SK-N-SH treated with all-trans-retinoic acid at 6 μM for 48 hours (cell line): ENCODE measurements at regions not wholly inside any gene's neighbourhood (a gene's known extent, or its start where the extent isn't known, plus 50 kb on each side); places are given as distances from the start of the nearest gene placed in this dataset.
"Not testable (repeated sequence)": the region's sequence is repeated elsewhere in the genome, so short reads cannot be mapped to it uniquely, and the experiment has no call there.

Experiments
- ARNTL ChIP-seq: fragments of 450-650 bp; formaldehyde crosslinking; IDR thresholded peaks from 2 replicates; pipeline ENCODE4 v1.5.0; 2020; ENCODE audit warnings: low read depth, mild to moderate bottlenecking, moderate library complexity, borderline replicate concordance
- BACH2 ChIP-seq: fragments of 250-450 bp; sonication (Bioruptor Pico); IDR thresholded peaks from 2 replicates; pipeline ENCODE4 v1.9.0; 2021; ENCODE audit warnings: mild to moderate bottlenecking, borderline replicate concordance
- OSR1 ChIP-seq: fragments of 250-450 bp; sonication (Bioruptor Pico); IDR thresholded peaks from 2 replicates; pipeline ENCODE4 v1.8.0; 2022; ENCODE audit warnings: moderate library complexity, mild to moderate bottlenecking, inconsistent platforms
- PATZ1 ChIP-seq: fragments of 250-450 bp; sonication (Bioruptor Pico); IDR thresholded peaks from 2 replicates; pipeline ENCODE4 v1.8.0; 2020; ENCODE audit warnings: mild to moderate bottlenecking, moderate library complexity, borderline replicate concordance
- PPARA ChIP-seq: fragments of 250-450 bp; sonication (Bioruptor Pico); IDR thresholded peaks from 2 replicates; pipeline ENCODE4 v1.5.0; 2020; ENCODE audit warnings: mild to moderate bottlenecking, borderline replicate concordance
- RARB ChIP-seq: fragments of 250-450 bp; sonication (Bioruptor Pico); IDR thresholded peaks from 2 replicates; pipeline ENCODE4 v1.8.0; 2021; ENCODE audit warnings: mild to moderate bottlenecking, moderate library complexity
- TCF4 ChIP-seq: fragments of 250-450 bp; sonication (Bioruptor Pico); IDR thresholded peaks from 2 replicates; pipeline ENCODE4 v1.8.0; 2021; ENCODE audit warnings: mild to moderate bottlenecking, moderate library complexity, borderline replicate concordance
- TOX ChIP-seq: fragments of 250-450 bp; sonication (Bioruptor Pico); IDR thresholded peaks from 2 replicates; pipeline ENCODE4 v1.8.0; 2021; ENCODE audit warnings: mild to moderate bottlenecking, moderate library complexity, borderline replicate concordance
- ZC3H10 ChIP-seq: fragments of 250-450 bp; sonication (Bioruptor Pico); IDR thresholded peaks from 2 replicates; pipeline ENCODE4 v1.5.1; 2021; ENCODE audit warnings: mild to moderate bottlenecking, moderate library complexity
- ZFP3 ChIP-seq: fragments of 250-450 bp; sonication (Bioruptor Pico); IDR thresholded peaks from 2 replicates; pipeline ENCODE4 v1.5.0; 2020; ENCODE audit warnings: mild to moderate bottlenecking, moderate library complexity
- ZFP30 ChIP-seq: fragments of 450-650 bp; formaldehyde crosslinking; IDR thresholded peaks from 2 replicates; pipeline ENCODE4 v1.5.0; 2022; ENCODE audit warnings: mild to moderate bottlenecking, moderate library complexity
- TF ChIP-seq, protein P1 (sequence below): fragments of 250-450 bp; sonication (Bioruptor Pico); IDR thresholded peaks from 2 replicates; pipeline ENCODE4 v1.8.0; 2021; ENCODE audit warnings: low read depth, mild to moderate bottlenecking, moderate library complexity, borderline replicate concordance
- TF ChIP-seq, protein P2 (sequence below): fragments of 250-450 bp; sonication (Bioruptor Pico); IDR thresholded peaks from 2 replicates; pipeline ENCODE4 v1.5.0; 2020; ENCODE audit warnings: mild to moderate bottlenecking, moderate library complexity

DNA sequence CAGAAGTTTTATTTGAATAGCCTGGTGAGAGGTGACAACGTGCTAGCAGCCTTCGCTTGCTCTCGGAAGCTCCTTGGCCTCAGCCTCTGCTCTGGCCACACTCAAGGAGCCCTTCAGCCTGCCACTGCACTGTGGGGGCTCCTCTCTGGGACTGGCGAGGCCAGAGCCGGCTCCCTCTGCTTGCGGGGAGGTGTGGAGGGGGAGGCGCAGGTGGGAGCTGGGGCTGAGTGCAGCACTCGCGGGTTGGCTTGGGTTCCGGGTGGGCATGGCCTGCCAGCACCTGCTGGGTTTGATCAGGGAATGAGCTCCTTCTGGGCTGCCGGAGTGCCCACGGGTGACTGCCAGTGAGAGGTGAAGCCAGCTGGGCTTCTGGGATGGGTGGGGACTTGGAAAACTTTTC is 504.8 kb upstream of the TGIF2LX start:
- not testable (repeated sequence) for TF ChIP-seq ARNTL (CRISPR knock-in tag); RARB (CRISPR knock-in tag); ZFP30 (CRISPR knock-in tag); PATZ1; TCF4 (CRISPR knock-in tag); TOX (CRISPR knock-in tag); PPARA (CRISPR knock-in tag); OSR1; ZFP3 (CRISPR knock-in tag); ZC3H10 (CRISPR knock-in tag); BACH2 (CRISPR knock-in tag)
- TF ChIP-seq, protein P1, sequence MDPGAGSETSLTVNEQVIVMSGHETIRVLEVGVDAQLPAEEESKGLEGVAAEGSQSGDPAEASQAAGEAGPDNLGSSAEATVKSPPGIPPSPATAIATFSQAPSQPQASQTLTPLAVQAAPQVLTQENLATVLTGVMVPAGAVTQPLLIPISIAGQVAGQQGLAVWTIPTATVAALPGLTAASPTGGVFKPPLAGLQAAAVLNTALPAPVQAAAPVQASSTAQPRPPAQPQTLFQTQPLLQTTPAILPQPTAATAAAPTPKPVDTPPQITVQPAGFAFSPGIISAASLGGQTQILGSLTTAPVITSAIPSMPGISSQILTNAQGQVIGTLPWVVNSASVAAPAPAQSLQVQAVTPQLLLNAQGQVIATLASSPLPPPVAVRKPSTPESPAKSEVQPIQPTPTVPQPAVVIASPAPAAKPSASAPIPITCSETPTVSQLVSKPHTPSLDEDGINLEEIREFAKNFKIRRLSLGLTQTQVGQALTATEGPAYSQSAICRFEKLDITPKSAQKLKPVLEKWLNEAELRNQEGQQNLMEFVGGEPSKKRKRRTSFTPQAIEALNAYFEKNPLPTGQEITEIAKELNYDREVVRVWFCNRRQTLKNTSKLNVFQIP (CRISPR knock-in tag): not testable (repeated sequence)
- TF ChIP-seq, protein P2, sequence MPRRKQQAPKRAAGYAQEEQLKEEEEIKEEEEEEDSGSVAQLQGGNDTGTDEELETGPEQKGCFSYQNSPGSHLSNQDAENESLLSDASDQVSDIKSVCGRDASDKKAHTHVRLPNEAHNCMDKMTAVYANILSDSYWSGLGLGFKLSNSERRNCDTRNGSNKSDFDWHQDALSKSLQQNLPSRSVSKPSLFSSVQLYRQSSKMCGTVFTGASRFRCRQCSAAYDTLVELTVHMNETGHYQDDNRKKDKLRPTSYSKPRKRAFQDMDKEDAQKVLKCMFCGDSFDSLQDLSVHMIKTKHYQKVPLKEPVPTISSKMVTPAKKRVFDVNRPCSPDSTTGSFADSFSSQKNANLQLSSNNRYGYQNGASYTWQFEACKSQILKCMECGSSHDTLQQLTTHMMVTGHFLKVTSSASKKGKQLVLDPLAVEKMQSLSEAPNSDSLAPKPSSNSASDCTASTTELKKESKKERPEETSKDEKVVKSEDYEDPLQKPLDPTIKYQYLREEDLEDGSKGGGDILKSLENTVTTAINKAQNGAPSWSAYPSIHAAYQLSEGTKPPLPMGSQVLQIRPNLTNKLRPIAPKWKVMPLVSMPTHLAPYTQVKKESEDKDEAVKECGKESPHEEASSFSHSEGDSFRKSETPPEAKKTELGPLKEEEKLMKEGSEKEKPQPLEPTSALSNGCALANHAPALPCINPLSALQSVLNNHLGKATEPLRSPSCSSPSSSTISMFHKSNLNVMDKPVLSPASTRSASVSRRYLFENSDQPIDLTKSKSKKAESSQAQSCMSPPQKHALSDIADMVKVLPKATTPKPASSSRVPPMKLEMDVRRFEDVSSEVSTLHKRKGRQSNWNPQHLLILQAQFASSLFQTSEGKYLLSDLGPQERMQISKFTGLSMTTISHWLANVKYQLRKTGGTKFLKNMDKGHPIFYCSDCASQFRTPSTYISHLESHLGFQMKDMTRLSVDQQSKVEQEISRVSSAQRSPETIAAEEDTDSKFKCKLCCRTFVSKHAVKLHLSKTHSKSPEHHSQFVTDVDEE (CRISPR knock-in tag): not testable (repeated sequence)
